Fibroblast of skin of back (primary cell): ENCODE measurements at regions not wholly inside any gene's neighbourhood (a gene's known extent, or its start where the extent isn't known, plus 50 kb on each side); places are given as distances from the start of the nearest gene placed in this dataset.
"Not testable (repeated sequence)": the region's sequence is repeated elsewhere in the genome, so short reads cannot be mapped to it uniquely, and the experiment has no call there.

ENCODE experiments used
- DNase-seq: peaks from one replicate; pipeline ENCODE4 v3.0.0-alpha.2; 2013

GRCh38 chr16:8109510-8110369 lies 480.6 kb downstream of the TMEM114 start:
- no peak for DNase-seq

- no peak for DNase-seq
These were observed 481.3 kb downstream of the TMEM114 start for GRCh38 chr16:8108991-8109509.

- no peak for DNase-seq
These were observed 483.0 kb downstream of the TMEM114 start for GRCh38 chr16:8107296-8107695.

GRCh38 chr16:8103649-8104289 lies 486.5 kb downstream of the TMEM114 start:
- no peak for DNase-seq

- DNase-seq, result no peak
These were observed 490.7 kb downstream of the TMEM114 start for GRCh38 chr16:8099586-8099985.

- no peak for DNase-seq
These were observed 491.3 kb downstream of the TMEM114 start for GRCh38 chr16:8098947-8099512.

GRCh38 chr16:8096211-8096610 lies 494.1 kb downstream of the TMEM114 start:
- no peak for DNase-seq

GRCh38 chr16:8094696-8095095 lies 495.6 kb downstream of the TMEM114 start:
- DNase-seq, result no peak

- DNase-seq, result no peak
These were observed 501.4 kb downstream of the TMEM114 start for GRCh38 chr16:8088820-8089338.

- DNase-seq, result no peak
These were observed 502.6 kb downstream of the TMEM114 start for GRCh38 chr16:8087597-8088289.

- DNase-seq, result no peak
These were observed 503.2 kb downstream of the TMEM114 start for GRCh38 chr16:8087146-8087545.

GRCh38 chr16:8084882-8085281 lies 505.4 kb downstream of the TMEM114 start:
- DNase-seq, result no peak

- no peak for DNase-seq
These were observed 506.0 kb downstream of the TMEM114 start for GRCh38 chr16:8084302-8084701.

GRCh38 chr16:8083560-8083959 lies 506.8 kb downstream of the TMEM114 start:
- no peak for DNase-seq

- no peak for DNase-seq
These were observed 509.5 kb downstream of the TMEM114 start for GRCh38 chr16:8080817-8081216.

- no peak for DNase-seq
These were observed 515.0 kb downstream of the TMEM114 start for GRCh38 chr16:8075271-8075670.

- DNase-seq, result no peak
These were observed 519.8 kb downstream of the TMEM114 start for GRCh38 chr16:8070506-8070905.

- not testable (repeated sequence) for DNase-seq
These were observed 522.1 kb downstream of the TMEM114 start for GRCh38 chr16:8068225-8068624.

- no peak for DNase-seq
These were observed 527.2 kb downstream of the TMEM114 start for GRCh38 chr16:8063159-8063558.

GRCh38 chr16:8062677-8063076 lies 527.6 kb downstream of the TMEM114 start:
- DNase-seq, result no peak

- no peak for DNase-seq
These were observed 534.5 kb downstream of the TMEM114 start for GRCh38 chr16:8055761-8056160.

GRCh38 chr16:8053437-8053836 lies 536.9 kb downstream of the TMEM114 start:
- DNase-seq, result no peak

- DNase-seq, result no peak
These were observed 541.9 kb downstream of the TMEM114 start for GRCh38 chr16:8048433-8048832.
